ENCODE measurements at regions not wholly inside any gene's neighbourhood (a gene's known extent, or its start where the extent isn't known, plus 50 kb on each side); places are given as distances from the start of the nearest gene placed in this dataset.

- DNase-seq = no peak
Observed at GRCh38 chr12:107283652-107284051, 190.3 kb upstream of the CRY1 start.

GRCh38 chr12:107284692-107285091 is 191.3 kb upstream of the CRY1 start:
- DNase-seq = no peak

- DNase-seq = peak; percentile 14 to 48
Observed at GRCh38 chr12:107287436-107288413, 194.4 kb upstream of the CRY1 start.

DNA sequence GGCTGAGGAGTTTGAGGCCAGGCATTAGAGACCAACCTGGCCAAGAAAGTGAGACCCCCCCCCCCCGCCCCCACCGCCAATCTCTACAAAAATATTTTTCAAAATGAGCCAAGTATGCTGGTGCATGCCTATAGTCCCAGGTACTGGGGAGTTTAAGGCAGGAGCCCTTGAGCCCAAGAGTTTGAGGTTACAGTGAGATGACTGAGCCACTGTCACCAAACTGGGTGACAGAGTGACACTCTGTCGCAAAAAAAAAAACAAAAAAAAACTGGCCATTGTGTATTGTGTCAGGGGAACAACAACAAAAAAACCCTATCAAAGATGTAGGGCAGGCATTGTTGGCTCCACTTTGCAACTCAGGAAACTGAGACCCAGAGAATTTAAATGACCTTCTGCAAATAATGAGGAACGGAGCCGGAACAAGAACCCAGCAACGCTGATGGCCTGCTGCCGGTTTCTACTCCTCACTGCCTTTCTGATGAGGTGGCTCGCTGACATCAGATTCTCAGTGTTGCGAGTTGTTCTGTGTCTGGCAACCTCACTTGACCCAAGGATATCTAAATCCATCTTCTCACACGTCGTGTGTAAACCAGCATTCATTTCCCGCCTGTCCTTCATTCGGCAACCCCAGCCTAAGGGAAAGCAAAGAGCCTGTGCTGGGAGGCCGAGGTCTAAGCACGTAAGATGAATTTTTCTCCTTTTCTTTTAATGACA is 195.2 kb upstream of the CRY1 start:
- no peak for DNase-seq

DNA sequence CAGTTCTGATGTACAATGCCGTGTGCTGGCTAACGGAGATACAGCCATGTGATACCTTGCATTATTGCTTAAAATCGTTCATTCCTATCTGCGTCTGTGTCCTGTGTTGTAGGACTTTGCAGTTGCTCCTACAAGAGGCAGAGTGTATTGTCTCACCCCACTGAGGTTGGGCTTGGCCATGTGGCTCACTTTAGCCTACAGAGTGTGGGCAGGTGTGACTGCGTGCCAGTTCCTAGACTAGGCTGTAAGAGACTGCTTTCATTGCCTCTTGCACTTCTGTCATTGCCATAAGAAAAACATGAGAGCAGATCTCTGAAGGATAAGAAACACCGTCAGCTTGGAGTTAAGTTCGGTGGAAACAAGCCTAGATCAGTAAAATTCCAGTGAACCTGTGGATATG is 197.7 kb upstream of the CRY1 start:
- DNase-seq = no peak

- DNase-seq = no peak
Observed at GRCh38 chr12:107296681-107297089, 203.3 kb upstream of the CRY1 start.

- no peak for DNase-seq
Observed at GRCh38 chr12:107302649-107303341, 209.4 kb upstream of the CRY1 start.

- no peak for DNase-seq
Observed at GRCh38 chr12:107304588-107305532, 211.5 kb upstream of the CRY1 start.

DNA sequence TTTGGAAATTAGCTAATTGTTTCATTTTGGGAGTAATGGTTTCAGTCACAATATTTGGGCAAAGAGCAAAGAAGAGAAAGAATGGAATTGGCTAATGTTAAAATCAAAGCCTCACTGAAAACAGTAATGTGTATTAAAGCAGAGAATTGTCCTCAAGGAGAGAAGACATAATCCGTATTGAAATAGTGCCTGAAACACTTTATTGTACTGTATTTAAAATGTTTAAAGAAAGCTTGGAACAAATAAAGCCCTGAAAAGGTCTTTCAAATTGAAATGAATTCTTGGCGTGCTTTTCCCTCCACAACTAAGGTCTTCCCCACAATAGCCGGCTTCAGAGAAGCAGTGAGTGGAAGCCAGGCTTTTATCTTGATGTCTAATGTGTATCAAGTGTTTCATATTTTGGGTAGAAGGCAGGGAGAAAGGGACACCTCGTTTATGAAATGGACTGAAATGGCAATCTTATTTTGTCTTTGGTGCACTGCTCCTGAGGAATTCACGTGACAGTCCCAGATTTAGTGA is 212.9 kb upstream of the CRY1 start:
- DNase-seq = no peak

GRCh38 chr12:107308310-107308709 is 215.0 kb upstream of the CRY1 start:
- DNase-seq = no peak

DNA sequence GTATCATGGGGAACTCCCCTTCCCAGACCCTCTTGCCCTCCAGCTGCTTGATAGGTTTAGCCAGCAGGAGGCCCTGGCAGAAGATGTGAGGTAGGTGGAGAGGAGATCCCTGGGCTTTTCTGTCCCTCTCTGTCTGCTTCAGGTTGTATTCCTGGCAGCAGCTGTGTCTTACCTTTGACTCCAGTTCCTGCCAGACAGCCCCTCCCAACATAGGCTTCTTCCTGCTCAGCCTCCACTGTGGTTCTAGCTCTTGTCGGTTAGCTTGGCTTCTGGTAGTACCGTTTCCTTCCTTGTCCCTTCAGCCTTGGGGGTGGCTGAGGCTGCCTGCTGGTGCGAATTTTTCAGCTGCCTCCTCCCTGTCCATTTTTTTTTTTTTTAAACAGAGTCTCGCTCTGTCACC is 215.7 kb upstream of the CRY1 start:
- DNase-seq = no peak

DNA sequence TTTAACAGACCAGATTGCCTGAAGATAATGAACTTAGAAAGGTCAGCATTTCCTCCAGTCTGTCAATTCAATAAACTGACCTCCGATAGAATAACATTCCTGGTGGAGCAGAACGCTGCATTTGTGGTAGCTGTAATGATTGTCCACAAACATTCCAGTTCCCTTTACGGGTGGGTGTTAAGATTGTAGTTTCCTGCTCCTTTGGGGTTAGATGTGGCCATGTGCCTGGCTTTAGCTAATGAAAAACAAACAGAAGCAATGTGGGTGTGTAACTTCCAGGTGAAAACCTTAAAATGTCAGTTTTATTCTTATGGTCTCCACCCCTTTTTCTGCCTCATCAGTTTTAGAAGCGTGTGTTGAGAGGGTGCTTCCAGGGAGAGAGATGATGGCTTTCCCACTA is 217.3 kb upstream of the CRY1 start:
- DNase-seq = no peak

- no peak for DNase-seq
Observed at GRCh38 chr12:107311682-107312081, 218.3 kb upstream of the CRY1 start.

GRCh38 chr12:107317751-107318555 is 224.6 kb upstream of the CRY1 start:
- DNase-seq = peak; percentile 85 to 89

DNA sequence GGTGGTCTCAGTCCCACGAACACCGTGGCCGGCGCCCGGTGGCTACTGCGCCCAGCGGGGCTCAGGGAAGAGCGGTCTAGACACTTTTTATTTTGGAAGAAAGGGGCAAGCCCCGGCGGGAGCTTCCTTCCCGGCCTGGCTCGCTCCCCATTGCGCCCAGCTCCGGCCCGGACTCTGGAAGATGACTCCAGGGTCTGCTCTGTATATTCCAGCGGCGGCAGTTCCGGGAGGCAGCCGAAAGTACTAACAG is 225.1 kb upstream of the CRY1 start:
- DNase-seq = no peak

DNA sequence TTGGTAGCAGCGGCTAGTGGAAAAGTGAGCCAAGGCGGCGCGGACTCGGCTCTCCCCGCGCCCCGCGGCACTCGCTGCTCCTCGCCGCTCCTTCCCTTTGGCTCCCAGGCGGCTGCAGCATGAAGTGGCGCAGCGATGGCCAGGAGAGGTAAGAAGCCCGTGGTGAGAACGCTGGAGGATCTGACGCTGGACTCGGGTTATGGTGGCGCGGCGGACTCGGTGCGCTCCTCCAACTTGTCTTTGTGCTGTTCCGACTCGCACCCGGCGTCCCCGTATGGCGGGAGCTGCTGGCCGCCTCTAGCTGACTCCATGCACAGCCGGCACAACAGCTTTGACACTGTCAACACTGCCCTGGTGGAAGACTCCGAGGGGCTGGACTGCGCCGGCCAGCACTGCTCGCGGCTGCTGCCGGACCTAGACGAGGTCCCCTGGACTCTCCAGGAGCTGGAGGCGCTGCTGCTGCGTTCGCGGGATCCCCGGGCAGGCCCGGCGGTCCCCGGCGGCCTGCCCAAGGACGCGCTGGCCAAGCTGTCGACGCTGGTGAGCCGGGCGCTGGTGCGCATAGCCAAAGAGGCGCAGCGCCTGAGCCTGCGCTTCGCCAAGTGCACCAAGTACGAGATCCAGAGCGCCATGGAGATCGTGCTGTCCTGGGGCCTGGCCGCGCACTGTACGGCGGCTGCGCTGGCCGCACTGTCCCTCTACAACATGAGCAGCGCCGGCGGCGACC is 225.6 kb upstream of the CRY1 start:
- DNase-seq = peak; percentile 36 to 44

DNA sequence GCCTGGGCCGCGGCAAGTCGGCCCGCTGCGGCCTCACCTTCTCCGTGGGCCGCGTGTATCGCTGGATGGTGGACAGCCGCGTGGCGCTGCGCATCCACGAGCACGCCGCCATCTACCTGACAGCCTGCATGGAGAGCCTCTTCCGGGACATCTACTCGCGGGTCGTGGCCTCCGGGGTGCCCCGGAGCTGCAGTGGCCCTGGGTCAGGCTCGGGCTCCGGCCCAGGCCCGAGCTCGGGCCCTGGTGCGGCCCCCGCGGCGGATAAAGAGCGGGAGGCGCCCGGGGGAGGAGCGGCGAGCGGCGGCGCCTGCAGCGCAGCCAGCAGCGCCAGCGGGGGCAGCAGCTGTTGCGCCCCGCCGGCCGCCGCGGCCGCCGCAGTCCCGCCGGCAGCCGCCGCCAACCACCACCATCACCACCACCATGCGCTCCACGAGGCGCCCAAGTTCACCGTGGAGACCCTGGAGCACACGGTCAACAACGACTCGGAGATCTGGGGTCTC is 226.2 kb upstream of the CRY1 start:
- peak in 1 of 2 experiments; percentile 16 for DNase-seq

DNA sequence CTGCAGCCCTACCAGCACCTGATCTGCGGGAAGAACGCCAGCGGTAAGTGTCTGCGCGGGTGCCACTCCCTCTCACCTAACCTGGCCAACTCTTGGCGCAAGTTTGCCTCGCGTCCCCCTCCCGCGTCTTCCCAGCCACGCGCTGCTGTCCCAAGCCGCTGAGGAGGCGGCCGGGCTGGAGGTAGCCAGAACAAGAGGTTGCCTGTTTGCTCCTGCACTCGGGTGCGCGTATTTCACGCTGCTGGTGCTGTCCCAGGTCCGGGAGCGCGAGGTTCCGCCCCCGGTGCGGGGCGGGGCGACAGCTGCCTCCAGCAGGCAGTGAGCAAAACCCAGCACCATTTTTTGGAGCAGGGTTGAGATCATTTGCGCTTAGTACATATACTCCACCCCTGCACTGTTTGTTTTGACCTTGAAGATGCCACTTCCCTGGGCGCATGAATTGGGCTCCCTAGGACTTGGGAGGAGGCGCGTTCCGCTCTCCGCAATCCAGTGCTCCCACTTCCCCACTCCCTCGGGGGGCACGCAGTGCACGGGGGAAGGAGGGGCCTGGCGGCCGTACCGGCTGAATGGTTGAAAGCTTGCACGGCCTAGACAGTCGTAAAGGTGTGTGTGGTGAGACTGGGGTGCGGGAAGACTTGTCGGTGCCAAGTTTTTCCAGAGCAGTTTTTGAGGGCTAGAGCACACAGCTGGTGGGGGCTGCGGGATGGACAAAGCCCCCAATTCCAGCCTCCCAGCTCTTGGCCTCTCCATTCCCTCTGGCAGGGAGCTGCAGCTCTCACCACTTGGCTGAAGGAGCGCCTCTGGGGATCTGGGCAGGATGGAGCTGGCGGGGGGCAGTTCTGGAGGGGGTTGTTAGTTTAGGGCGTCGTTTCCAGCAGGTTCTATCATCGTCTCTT is 226.9 kb upstream of the CRY1 start:
- DNase-seq = peak; percentile 83 to 87

DNA sequence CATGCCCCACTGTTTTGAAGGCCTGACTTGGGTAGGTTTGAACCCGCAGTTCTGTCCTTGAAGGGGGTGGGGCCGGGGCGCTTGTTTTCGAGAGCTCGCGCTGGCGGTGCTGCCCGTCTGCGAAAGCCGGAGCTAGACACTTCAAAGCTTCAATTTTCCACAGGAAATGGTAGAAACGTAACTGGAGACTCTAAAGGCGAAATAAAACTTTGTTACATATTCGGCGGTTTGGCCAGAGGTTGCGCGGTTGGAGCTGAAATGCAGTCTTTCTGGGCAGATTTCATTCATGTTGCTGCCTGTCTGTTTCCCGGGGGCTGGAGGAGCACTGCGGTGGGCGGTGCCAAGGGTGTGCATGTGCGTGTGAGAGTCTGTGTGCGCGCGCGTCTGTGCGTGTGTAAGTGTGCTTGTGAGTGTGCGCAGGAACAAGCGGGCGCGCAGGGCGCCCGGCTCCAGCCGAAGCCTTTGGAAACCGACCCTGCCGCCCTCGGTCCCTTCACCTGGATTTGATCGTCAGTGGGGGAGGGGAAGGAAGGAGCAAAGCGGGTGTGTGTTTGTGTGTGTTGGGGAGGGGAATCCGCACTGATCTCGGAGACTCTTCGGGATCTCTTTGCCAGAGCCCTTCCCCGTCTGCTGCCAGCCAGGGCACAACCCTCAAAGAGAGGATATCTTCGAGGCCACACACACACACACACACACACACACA is 227.7 kb upstream of the CRY1 start:
- peak; percentile 72 to 80 for DNase-seq
